ENCODE measurements at regions not wholly inside any gene's neighbourhood (a gene's known extent, or its start where the extent isn't known, plus 50 kb on each side); places are given as distances from the start of the nearest gene placed in this dataset.

DNA sequence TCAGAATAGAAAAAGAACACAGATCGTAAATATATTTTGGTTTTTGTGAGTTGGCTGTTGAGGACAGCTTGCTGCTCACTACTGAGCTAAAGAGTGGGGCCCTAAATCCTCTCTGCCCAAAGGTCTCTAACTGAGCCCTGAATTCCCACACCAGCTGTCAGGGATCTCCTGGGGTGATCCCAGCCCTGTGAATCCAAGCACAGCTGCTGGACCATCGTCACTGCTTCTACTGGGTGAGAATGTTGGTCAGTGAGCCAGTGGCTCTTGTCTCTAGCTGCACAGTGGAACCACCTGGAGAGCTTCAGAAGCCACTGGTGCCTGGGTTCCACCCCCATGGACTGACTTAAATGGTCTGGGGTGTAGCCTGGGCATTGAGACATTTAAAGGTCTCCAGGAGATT lies 90.5 kb upstream of the IL12A start:
- Mint-ChIP-seq H3K4me1 (ENCODE audit: low read depth) (no peaks in the 10 kb centered on the region), H3K27me3 (no peaks in the 10 kb centered on the region), H3K27ac (no peak overlapping the region), H3K4me3 (no peak overlapping the region), H3K9me3 (no peaks in the 10 kb centered on the region), H3K36me3 (ENCODE audit: low read depth) (no peaks in the 10 kb centered on the region)
- ChIA-PET CTCF (interaction anchor here (1.0 to 1.8 kb wide), 5 partner anchors 10 to 106 kb away, joined by 3 to 5 read pairs (median 4); partner anchors contain the start of gene IL12A), POLR2A (no interaction called here)
- TF ChIP-seq, protein P1, sequence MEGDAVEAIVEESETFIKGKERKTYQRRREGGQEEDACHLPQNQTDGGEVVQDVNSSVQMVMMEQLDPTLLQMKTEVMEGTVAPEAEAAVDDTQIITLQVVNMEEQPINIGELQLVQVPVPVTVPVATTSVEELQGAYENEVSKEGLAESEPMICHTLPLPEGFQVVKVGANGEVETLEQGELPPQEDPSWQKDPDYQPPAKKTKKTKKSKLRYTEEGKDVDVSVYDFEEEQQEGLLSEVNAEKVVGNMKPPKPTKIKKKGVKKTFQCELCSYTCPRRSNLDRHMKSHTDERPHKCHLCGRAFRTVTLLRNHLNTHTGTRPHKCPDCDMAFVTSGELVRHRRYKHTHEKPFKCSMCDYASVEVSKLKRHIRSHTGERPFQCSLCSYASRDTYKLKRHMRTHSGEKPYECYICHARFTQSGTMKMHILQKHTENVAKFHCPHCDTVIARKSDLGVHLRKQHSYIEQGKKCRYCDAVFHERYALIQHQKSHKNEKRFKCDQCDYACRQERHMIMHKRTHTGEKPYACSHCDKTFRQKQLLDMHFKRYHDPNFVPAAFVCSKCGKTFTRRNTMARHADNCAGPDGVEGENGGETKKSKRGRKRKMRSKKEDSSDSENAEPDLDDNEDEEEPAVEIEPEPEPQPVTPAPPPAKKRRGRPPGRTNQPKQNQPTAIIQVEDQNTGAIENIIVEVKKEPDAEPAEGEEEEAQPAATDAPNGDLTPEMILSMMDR (IDR thresholded peaks at IDR 0.05), result no peak
- DNase-seq (no peak), ATAC-seq (no peak)
- intact Hi-C loops (cut with micrococcal nuclease), result no loop called here

GRCh38 chr3:159899166-159899565 lies 89.5 kb upstream of the IL12A start:
- CTCF ChIA-PET, result interaction anchor here (0.9 to 1.8 kb wide), 4 partner anchors 14 to 105 kb away, joined by 3 to 6 read pairs (median 4); partner anchors contain the start of gene IL12A
- no peaks in the 10 kb centered on the region for H3K9me3 Mint-ChIP-seq
- no peaks in the 10 kb centered on the region for H3K36me3 Mint-ChIP-seq (ENCODE audit: low read depth)
- no peak overlapping the region for H3K27ac Mint-ChIP-seq
- H3K4me3 Mint-ChIP-seq, result no peak overlapping the region
- H3K27me3 Mint-ChIP-seq, result no peaks in the 10 kb centered on the region
- no peaks in the 10 kb centered on the region for H3K4me1 Mint-ChIP-seq (ENCODE audit: low read depth)
- ATAC-seq (no peak), DNase-seq (no peak)
- POLR2A ChIA-PET, result no interaction called here
- intact Hi-C loops (cut with micrococcal nuclease), result no loop called here
- TF ChIP-seq, protein P1 (IDR thresholded peaks at IDR 0.05), result no peak

DNA sequence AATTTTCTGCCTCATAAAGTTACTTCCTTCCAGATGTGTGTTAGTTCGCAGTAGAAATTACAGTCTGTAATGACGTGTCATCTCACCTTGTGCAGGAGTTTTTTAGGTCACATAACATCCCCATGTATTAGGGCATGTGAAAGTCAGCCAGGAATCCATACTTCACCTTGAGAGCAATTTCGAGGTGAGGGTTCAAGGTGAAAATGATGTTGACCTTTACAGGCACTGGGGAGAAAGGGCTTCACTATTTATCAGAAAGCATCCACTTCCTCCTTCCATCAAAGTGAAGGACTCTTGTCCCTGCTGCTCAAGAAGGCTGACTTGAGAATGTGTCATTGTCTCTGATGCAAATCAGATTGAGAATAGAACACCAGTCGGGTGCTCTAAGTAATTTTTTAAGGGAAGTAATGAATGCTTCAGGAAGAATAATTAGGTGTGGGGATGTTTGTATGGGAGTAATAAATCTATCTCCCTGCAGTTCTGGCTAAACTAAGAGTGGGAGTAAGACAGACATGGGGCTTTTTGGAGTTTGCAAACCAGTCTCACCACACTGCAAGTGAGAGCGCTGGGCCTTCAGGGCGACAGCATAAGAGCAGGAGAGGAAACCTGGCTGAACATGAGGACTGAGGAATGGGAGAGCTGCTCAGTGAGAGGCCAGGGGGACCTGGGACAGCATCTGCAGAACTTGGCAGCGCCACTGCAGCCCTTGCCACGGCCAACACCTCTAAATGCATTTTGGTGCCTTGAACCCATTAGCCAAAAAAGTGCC lies 85.9 kb upstream of the IL12A start:
- CTCF ChIA-PET, result interaction anchor here (1.3 to 2.1 kb wide), 3 partner anchors 9 to 104 kb away, joined by 5 to 6 read pairs (median 5); no protein-coding TSS in a partner anchor
- Mint-ChIP-seq H3K4me1 (ENCODE audit: low read depth) (no peaks in the 10 kb centered on the region), H3K27me3 (peaks cover 7% of the 10 kb centered on the region), H3K4me3 (no peak overlapping the region), H3K27ac (no peak overlapping the region), H3K9me3 (no peaks in the 10 kb centered on the region), H3K36me3 (ENCODE audit: low read depth) (no peaks in the 10 kb centered on the region)
- intact Hi-C loops (cut with micrococcal nuclease), result no loop called here
- POLR2A ChIA-PET, result no interaction called here
- DNase-seq (no peak), ATAC-seq (no peak)
- TF ChIP-seq, protein P1 (IDR thresholded peaks at IDR 0.05), result no peak

DNA sequence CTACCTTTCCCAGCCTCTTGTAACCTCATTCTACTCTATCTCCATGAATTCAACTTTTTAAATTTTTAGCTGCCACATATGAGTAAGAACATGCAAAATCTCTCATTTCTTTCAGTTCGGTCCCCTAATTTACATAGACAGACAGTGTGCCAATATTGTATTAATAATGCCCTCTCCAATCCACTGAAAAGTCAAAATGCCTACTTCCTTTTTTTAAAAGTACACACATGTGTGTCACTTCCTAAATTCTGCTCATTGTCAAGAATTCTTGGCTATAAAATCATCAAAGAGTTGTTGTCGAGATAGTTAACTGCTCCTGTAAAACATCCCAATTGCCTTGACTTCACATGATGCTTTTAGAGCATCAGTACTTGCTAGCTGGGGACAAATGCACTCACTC lies 84.2 kb upstream of the IL12A start:
- ChIA-PET CTCF (interaction anchor here (1.2 to 2.1 kb wide), 6 partner anchors 8 to 102 kb away, joined by 3 to 8 read pairs (median 5); no protein-coding TSS in a partner anchor), POLR2A (no interaction called here)
- TF ChIP-seq, protein P1 (IDR thresholded peaks at IDR 0.05), result no peak
- no peaks in the 10 kb centered on the region for H3K36me3 Mint-ChIP-seq (ENCODE audit: low read depth)
- no peak overlapping the region for H3K4me3 Mint-ChIP-seq
- ATAC-seq (no peak), DNase-seq (no peak)
- intact Hi-C loops (cut with micrococcal nuclease), result no loop called here
- no peaks in the 10 kb centered on the region for H3K9me3 Mint-ChIP-seq
- H3K27me3 Mint-ChIP-seq, result peaks cover 7% of the 10 kb centered on the region
- H3K27ac Mint-ChIP-seq, result no peak overlapping the region
- H3K4me1 Mint-ChIP-seq (ENCODE audit: low read depth), result no peaks in the 10 kb centered on the region

DNA sequence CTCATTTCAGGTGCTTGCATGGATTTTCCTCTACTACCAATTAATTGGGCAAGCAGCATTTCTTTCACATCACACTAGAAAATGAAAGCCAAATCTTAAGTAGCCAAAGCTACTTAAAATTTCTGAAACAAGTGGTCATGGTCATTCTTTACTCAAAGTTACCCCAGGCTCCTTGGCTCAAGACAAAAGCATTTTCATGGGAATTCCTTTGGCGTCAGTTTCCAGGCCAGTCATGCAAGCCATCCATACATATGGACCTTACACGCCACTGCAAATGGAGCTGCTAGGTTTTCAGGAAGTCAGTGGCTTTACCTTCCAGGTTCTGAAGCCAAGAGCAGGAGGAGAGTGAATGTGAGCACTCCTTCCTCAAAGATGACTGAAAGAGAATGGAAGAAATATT lies 83.7 kb upstream of the IL12A start:
- H3K27me3 Mint-ChIP-seq, result peaks cover 7% of the 10 kb centered on the region
- ATAC-seq (no peak), DNase-seq (no peak)
- no peak overlapping the region for H3K4me3 Mint-ChIP-seq
- H3K4me1 Mint-ChIP-seq (ENCODE audit: low read depth), result no peaks in the 10 kb centered on the region
- POLR2A ChIA-PET, result no interaction called here
- TF ChIP-seq, protein P1 (IDR thresholded peaks at IDR 0.05), result no peak
- intact Hi-C loops (cut with micrococcal nuclease), result no loop called here
- no peaks in the 10 kb centered on the region for H3K36me3 Mint-ChIP-seq (ENCODE audit: low read depth)
- CTCF ChIA-PET, result interaction anchor here (1.6 to 2.1 kb wide), 3 partner anchors 20 to 99 kb away, joined by 3 to 8 read pairs (median 5); no protein-coding TSS in a partner anchor
- no peak overlapping the region for H3K27ac Mint-ChIP-seq
- H3K9me3 Mint-ChIP-seq, result no peaks in the 10 kb centered on the region
